Testis (tissue), 2 donors: ENCODE measurements at regions not wholly inside any gene's neighbourhood (a gene's known extent, or its start where the extent isn't known, plus 50 kb on each side); places are given as distances from the start of the nearest gene placed in this dataset.

Source experiments
- CTCF ChIP-seq, 3 experiments: fragments of 450-650 bp in 2 of 3; fragments of 200-600 bp in 1 of 3; sonication (generic) in 1 of 3; IDR thresholded peaks; one replicate each; pipeline ENCODE4 v1.5.1; 2016 to 2019; ENCODE audit warnings: antibody characterized with exemption in 3 of 3, mild to moderate bottlenecking in 2 of 3, moderate library complexity in 1 of 3
- POLR2A ChIP-seq: fragments of 450-650 bp; IDR thresholded peaks from one replicate; pipeline ENCODE4 v1.6.1; 2017; ENCODE audit warnings: antibody characterized with exemption, mild to moderate bottlenecking, moderate library complexity

GRCh38 chr6:156612361-156612760 is 164.8 kb upstream of the ARID1B start:
- TF ChIP-seq CTCF (IDR thresholded peaks at IDR 0.05) (no peak), POLR2A (no peak)
